HG03520 (cell line): ENCODE measurements at regions not wholly inside any gene's neighbourhood (a gene's known extent, or its start where the extent isn't known, plus 50 kb on each side); places are given as distances from the start of the nearest gene placed in this dataset.

Experiments used
- ATAC-seq: cut with Tn5 transposase; IDR thresholded peaks from one replicate; pipeline ENCODE4 v1.9.1; 2021; ENCODE audit warnings: mild to moderate bottlenecking, moderate library complexity; ENCODE audit not compliant: unreplicated experiment

DNA sequence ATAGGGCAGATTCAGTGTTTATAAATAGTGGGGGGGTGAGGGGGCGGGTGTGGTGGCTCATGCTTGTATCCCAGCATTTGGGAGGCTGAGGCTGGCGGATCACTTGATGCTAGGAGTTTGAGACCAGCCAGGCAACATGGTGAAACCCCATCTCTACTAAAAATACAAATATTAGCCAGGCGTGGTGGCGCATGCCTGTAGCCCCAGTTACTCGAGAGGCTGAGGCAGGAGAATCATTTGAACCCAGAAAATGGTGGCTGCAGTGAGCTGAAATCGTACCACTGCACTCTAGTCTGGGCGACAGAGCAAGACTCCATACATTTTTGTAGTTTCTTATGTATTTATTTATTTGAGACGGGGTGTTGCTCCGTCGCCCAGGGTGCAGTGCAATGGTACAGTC is 109.0 kb upstream of the ZNF217 start:
- ATAC-seq: no peak

DNA sequence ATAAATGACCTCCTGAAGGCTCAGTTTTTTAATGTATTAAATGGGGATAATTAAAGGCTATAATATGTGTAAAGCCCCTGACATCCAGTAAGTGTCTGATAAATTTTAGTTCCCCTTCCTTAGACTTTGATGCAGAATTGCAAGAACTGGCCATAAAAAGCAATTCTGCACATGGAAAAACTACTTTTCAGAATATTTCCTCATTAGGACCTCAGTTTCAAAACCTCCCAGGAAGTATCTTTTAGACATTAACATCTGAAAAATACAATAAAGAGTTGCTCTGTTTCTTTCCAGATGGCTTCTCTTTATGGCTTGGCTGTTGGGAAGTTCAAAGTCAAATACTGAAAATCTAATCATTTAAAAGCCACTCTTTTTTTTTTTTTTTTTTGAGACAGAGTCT is 106.3 kb upstream of the ZNF217 start:
- ATAC-seq: no peak

DNA sequence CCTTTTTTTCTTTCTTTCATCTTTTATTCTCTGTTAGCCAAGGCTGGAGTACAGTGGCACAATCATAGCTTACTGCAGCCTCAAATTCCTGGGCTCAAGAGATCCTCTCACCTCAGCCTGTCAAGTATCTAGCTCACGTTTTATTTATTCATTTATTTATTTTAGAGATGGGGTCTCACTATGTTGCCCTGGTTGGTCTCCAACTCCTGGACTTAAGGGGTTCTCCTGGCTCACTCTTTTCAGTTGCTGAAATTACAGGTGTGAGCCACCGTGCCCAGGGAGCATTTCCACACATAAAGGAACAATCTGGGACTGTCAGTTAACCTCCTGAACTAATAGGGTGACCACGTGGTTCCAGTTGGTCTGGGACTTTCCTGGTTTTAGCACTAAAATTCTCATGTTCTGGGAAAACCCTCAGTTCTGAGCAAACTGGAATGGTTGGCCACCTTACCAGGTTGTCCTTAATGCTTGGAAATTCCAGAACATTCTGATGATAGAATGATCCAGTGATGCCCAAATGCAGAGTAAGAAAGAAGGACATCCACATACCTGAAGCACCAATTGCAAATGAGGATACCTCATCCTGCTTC is 105.5 kb upstream of the ZNF217 start:
- no peak for ATAC-seq

DNA sequence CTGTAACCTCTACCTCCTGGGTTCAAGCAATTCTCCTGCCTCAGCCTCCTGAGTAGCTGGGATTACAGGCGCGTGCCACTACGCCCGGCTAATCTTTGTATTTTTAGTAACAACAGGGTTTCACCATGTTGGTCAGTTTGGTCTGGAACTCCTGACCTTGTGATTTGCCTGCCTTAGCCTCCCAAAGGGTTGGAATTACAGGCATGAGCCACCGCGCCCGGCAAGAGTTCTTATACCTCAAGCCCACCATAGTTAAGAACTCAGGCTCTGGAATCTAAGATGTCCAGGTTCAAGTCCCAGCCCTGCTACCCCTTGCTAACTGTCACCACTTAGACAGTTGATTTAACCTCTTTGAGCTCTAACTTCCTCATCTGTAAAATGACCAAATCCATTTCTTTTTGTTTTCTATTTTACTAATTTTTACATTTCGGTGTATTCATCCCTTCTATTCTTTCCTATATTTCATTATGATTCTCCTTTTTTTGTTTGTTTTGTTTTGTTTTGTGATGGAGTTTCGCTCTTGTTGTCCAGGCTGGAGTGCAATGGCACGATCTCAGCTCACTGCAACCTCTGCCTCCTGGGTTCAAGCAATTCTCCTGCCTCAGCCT is 104.8 kb upstream of the ZNF217 start:
- ATAC-seq: no peak

DNA sequence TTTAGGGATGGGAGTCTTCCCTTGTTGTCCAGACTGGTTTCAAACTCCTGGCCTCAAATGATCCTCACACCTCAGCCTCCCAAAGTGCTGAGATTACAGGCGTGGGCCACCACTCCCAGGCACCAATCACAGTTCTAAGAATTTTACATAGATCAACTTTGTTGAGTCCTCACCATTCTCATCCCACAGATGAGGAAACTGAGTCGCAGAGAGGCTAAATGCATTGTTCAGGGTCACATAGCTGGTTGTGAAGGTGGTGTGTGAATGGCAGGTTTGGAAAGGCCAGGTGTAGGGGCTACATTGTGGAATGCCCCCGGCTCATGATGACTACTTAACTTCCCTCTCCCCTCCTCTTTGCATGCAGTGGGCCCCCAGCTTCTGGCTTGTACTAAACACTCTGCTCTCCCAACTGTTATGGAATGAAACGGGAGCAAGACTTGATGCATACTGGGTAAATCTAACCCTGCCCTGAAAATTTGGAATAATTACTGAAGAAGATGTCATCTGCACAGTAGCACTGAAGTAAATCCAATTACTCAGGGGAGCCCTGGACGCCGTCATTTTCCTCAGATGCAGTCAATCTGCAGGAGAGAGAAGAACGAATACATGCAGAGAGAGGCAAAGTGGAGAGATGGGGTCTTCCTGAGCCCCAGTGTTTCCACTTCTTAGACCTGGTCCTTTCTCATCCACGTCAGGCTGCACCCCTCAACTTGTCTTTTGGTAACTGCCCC is 102.3 kb upstream of the ZNF217 start:
- no peak for ATAC-seq

DNA sequence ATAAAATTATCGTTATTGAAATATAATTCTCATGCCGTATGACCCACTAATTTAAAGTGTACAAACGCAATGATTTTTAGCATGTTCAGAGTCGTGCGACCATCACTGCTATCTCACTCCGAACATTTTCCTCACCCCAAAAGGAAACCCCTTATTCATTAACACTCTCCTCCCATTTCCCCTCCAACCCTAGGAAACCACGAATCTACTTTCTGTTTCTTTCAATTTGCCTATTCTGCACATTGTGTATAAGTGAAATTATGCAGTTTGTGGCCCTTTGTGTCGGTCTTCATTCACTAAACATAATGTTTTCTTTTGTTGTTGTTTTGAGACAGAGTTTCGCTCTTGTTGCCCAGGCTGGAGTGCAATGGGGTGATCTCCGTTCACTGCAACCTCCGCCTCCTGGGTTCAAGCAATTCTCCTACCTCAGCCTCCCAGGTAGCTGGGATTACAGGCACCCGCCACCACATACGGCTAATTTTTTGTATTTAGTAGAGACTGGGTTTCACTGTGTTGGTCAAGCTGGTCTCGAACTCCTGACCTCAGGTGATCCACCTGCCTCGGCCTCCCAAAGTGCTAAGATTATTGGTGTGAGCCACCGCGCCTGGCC is 99.7 kb upstream of the ZNF217 start:
- no peak for ATAC-seq

DNA sequence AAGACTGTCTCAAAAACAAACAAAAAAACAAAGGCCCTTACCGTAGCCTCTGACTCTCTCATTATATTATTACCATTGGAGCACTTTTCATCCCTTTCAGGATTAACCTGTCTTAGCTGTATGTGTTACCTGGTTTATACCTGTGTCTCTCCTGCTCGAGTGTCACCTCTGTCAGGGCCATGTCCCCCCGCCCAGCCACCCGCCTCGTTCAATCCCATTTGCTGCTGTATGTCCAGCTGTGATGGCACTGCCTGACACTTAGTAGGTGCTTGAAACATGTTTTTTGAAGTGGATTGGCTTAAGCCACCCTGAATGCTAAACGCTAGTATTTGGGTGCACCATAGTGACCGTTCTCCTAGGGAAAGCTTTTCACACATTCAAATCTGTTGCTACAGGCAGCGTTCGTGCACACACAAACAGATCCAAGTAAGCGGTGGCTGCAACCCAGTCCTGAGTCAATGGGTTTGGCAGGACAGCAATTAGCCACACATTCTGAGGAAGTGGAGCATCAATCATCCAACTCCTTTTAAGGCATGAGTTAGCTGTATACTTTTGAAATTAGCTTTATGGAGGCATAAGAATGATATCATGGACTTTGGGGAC is 98.9 kb upstream of the ZNF217 start:
- no peak for ATAC-seq

DNA sequence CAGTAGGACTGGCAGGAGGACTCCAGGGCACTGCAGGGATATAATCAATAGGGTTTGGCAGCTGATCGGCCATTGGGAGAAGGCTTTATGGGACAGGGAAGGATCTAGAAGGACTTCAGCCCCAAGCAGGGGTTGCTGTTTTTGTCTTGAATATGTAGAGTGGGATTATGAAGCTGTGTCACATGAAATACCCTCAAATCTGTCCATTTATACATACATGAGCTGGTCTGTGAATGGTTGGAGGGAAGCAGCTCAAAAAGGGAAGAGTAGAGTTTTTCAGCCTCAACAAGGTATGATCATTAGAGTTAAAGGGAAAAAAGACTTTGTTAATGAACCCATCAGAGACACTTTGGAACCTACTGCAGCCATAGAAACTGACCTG is 98.2 kb upstream of the ZNF217 start:
- ATAC-seq: no peak

DNA sequence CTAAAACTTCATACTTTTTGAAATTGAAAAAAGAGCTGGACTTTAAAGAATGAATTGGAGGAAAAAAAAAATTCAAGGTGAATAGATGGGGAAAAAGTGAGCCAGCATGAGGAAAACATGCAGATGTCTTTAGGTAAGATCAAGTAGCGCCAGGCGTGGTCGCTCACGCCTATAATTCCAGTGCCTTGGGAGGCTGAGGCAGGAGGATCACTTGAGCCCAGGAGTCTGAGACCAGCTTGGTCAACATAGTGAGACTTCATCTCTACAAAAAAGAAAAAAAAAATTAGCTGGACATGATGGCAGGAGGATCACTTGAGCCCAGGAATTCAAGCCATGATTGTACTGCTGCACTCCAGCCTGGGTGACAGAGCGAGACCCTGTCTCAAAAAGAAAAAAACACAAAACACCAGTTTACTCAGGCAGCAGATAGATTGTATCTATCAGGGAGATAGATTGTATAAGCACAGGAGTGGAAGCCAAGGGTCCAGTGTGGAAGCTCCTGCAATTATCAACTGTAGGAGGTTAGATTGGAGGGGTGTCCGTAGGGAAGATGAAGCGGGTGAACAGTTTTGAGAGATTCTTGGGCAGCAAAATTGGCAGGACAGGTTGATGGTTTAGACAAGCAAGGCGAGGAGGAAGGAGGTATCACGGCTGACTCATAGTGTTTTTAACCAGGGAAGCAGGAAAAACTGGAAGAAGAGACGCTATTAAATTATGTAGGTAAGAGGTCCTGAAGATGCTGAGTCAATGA is 97.6 kb upstream of the ZNF217 start:
- ATAC-seq: no peak

DNA sequence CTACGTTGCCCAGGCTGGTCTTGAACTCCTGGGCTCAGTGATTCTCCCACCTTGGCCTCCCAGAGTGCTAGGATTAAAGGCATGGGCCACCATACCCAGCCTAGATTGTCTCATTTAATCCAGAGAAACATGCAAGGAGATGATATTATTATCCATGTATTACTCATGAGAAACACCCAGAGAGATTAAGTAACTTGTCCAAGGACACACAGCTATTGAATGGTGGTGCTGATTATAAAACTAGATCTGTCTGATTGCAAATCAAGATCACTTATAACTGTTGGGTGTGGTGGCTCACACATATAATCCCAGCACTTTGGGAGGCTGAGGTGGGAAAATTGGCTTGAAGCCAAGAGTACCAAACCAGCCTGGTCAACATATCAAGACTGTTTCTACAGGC is 94.4 kb upstream of the ZNF217 start:
- no peak for ATAC-seq

DNA sequence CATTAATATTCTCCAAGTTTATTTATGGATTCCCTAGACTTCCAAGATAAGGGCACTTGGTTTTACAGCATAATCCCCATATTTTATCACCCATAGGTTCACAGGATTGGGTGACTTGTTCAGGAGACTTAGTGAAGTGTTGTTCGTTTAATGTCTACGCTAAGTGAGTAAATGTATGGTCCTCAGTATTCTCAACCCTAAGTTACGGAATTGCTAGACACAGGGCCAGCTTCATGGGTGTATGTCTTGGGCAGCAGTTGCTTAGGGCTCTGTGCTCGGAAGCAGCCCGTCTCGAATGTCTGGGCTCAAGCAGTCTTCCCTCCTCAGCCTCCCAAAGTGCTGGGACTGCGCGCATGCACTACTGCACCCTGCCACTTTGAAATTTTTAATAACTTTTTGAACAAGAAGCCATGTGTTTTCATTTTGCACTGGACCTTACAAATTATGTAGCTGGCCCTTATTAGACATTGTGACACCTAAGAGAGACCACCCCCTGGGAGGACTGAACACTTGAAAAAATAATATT is 91.5 kb upstream of the ZNF217 start:
- ATAC-seq: no peak

DNA sequence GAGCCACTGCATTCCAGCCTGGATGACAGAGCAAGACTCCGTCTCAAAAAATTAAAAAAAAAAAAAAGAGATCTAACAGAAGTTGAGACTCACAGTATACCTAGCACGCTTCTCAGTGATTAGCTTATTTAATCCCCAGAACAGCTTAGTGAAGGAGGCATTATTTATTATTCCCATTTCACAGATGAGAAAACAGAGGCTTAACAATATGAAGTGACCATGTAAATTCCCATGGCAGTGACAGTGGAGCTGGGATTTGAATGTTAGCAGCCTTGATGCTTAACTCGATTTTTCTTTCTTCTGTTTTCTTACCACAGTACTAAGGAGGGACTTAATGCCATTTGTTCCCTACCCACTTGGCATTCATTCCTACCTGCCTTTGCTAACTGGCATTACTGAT is 89.9 kb upstream of the ZNF217 start:
- ATAC-seq: no peak

DNA sequence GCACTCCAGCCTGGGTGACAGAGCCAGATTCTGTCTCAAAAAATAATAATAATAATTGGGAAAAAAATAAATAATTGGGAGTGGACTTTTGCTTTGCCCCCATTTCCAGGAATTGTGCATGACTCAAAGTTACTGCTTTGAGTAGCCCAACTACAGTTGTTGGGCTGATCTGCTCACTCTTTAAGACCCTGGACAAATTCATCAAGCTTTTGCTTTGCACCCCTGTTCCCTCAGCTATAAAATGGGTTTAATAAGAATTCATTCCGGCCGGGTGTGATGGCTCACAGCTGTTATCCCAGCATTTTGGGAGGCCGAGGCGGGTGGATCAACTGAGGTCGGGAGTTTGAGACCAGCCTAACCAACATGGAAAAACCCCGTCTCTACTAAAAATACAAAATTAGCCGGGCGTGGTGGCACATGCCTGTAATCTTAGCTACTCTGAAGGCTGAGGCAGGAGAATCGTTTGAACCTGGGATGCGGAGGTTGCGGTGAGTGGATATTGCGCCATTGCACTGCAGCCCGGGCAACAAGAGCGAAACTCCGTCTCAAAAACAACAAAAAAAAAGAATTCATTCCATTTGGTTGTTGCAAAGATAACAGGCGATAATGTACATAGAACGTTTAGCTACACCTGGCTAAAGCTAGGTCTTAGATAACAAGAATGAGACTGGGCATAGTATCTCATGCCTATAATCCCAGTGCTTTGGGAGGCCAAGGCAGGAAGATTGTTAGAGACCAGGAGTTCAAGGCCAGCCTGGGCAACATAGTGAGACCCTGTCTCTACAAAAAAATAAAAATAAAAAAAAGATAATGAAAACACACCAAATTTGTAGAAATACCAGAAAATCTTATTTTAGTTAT is 87.9 kb upstream of the ZNF217 start:
- ATAC-seq: no peak

DNA sequence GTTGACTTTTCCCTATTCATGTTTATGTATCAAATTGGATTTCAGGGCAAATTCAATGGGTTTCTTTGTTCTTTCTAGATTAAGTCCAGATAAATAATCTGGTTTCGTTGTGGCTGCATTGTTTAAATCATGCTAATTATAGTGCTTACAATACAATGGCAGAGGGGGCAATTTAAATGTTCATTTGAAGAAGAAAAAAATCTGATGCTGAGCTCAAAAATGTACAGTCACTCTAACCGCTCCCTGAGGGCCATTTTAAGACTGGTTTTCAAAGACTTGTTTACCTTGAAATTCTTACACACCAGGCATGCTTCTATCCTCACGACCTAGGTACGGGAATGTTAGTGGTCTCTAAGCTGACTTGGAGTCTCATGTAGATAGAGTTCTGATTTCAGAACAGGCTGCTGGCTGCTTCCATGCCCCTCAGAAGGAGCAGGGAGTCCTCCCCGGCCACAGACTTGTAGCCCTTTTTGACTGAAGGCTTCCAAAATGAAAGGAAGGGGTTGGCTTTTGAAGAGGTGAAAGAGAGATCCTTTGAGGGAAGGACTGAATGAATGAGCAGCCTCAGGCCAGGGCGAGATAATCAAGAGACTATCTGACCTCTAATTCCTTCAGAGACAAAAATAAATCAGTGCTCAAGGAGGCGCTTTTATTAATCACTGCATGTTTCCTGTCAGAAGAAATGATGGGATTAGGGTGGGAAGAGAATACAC is 86.1 kb upstream of the ZNF217 start:
- ATAC-seq: no peak

DNA sequence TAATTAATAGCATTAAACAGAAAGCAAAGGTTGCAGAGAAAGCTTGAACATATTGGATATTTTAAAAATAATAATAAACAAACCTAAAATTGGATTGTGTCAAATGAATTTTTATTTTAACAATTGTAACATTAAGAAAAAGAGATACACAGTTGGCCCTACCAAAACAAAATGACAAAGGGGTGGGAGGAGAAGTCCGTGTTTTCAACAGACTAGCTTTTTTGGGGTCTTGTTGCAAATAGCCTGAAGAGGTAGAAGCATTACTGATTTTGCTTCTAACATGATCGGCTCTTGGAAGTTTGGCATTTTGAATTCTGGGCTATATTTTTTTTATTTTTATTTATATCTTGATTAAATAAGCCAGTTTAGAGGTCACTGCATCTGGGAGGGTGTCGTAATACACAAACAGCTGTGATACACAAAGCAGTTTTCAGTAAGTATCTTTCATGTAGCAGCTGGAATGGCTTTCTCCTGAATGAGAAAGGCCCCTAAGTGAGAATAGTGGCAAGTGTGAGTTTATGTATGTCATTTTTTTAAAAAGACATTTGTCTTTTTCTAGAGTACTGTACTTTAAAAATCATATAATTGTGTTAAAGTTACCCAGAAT is 85.5 kb upstream of the ZNF217 start:
- no peak for ATAC-seq

DNA sequence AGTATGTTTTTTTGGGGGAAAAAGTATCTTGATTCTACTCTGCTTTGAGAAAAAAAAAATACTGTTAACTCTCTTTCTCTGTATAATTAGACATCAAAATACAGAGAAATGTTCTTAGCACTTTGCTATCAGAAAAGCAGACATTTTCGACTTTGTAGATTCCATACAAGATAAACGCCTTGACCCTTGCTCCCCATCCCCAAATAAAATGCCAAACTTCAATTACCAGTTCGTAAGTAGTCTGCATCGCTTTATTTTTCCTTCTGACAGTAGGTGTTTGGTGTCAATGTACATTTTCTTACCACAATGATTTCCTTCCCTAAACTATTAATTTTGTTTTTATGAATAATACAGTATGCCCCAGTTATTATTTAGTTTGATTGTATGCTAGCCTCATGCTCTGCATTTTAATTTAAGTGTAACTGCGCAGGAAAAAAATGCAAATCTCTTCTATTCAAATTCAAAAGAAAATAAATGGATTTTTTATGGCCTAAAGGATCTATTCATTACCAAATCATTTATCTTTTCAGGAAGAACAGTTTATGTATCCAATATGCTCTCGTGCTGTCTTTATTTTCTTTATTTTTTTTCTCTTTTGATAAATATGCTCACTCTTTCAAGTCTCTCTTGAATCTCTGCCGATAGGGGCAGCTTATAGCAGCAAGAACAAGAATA is 84.8 kb upstream of the ZNF217 start:
- no peak for ATAC-seq

DNA sequence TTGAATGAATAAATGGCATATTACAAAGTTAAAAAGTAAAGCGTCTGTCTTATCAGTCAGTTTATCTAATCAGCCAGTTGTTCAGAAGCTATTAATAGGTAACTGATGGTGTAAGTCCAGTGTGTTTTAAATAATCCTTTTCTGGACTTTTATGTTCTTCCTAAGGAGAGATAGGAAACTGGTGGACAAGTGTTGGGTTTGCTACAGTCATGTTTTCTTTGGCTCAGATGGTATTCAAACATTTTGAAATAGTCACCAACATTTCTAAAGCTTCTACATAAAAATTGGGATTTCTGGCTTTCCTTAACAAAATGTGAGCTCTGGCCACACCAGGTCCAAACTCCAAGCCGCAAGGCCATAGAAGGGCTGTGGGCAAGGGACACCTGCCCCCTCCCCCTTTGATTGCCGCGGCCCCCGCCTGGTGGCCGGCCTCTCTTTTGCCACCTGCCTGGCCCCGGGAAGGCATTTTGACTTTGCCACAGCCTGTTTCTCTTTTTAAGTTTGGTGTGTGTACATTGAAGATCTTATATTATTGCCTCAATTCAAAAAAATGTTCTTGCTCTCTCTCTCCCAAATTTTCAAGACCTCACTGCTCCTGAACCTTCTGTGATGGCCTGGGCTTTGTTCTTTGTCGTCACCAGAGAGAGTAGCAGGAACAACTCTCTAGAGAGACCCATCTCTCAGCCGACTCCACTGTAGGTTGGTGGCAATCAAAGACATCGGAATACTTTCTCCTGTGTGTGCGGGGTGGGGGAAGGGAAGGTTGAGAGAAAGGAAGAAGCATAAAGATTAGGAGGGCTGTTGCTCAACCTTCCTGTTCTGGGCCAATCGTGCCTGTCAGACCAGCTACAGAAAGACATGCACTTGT is 84.0 kb upstream of the ZNF217 start:
- ATAC-seq: no peak
